Endothelial cell of umbilical vein (primary cell): ENCODE measurements at regions not wholly inside any gene's neighbourhood (a gene's known extent, or its start where the extent isn't known, plus 50 kb on each side); places are given as distances from the start of the nearest gene placed in this dataset.

ENCODE experiments used
- BruUV-seq: library from RNA; stranded (reverse); fragments of 400-500 nt; replicated peaks from 2 replicates; lab custom pipeline; 2021; lab: Mats Ljungman, UMichigan
- CTCF ChIA-PET: fragments of 300-600, 350-600 bp; sonication (Branson Sonifier 250); formaldehyde crosslinking; loops from one replicate; lab custom pipeline; 2021; ENCODE audit warnings: antibody characterized with exemption, inconsistent platforms; lab: Charles Lee
- POLR2A ChIA-PET: fragments of 300-600, 350-600 bp; sonication (Branson Sonifier 250); formaldehyde crosslinking; loops from one replicate; lab custom pipeline; 2021; ENCODE audit warnings: antibody characterized with exemption, inconsistent platforms; lab: Charles Lee
- DNase-seq: peaks from one replicate; pipeline ENCODE4 v3.0.0-alpha.2; 2011; ENCODE audit warnings: low read depth, low spot score
- FAIRE-seq: peaks from 2 replicates; lab custom pipeline; 2011; peaks lifted over from hg19 to GRCh38; lab: Jason Lieb, UNC
- H2AFZ ChIP-seq: 2 replicates; pipeline ENCODE4 v1.6.0; 2012; ENCODE audit warnings: low read depth, low read length, control low read depth, inconsistent platforms
- H3K27ac ChIP-seq: 2 replicates; pipeline ENCODE4 v1.5.1; 2011; ENCODE audit warnings: low read depth, mild to moderate bottlenecking, control low read depth, low read length, moderate library complexity; ENCODE audit not compliant: insufficient read depth
- H3K27me3 ChIP-seq, 2 experiments: 2 replicates each; pipeline versions ENCODE4 v1.6.0 to v1.6.1; 2011; ENCODE audit warnings: low read length in 2 of 2, mixed read lengths in 1 of 2; ENCODE audit not compliant: control insufficient read depth in 2 of 2, insufficient read depth in 2 of 2
- H3K36me3 ChIP-seq, 2 experiments: 2 replicates in 1 of 2; 3 replicates in 1 of 2; pipeline ENCODE4 v1.5.1; 2011; ENCODE audit warnings: low read length in 2 of 2, mild to moderate bottlenecking in 1 of 2, moderate library complexity in 1 of 2; ENCODE audit not compliant: control insufficient read depth in 2 of 2, insufficient read depth in 2 of 2; ENCODE audit errors: extremely low read depth in 1 of 2
- H3K4me1 ChIP-seq: 3 replicates; pipeline ENCODE4 v1.5.1; 2011; ENCODE audit warnings: mild to moderate bottlenecking, low read length; ENCODE audit not compliant: control insufficient read depth, insufficient read depth; ENCODE audit errors: extremely low read depth
- H3K4me2 ChIP-seq: 2 replicates; pipeline ENCODE4 v1.6.1; 2011; ENCODE audit warnings: low read length, control low read depth, mixed read lengths; ENCODE audit not compliant: insufficient read depth
- H3K4me3 ChIP-seq, 3 experiments: fragments of 200-600 bp in 1 of 3; sonication (generic), shearing (Covaris generic) in 1 of 3; replicated peaks in 1 of 3; 2 replicates each; pipeline ENCODE4 v1.5.1; 2011 to 2016; ENCODE audit warnings: control low read depth in 3 of 3, low read length in 3 of 3, mild to moderate bottlenecking in 2 of 3, inconsistent platforms in 1 of 3, low read depth in 1 of 3, moderate library complexity in 1 of 3; ENCODE audit not compliant: insufficient read depth in 1 of 3
- H3K79me2 ChIP-seq: 2 replicates; pipeline ENCODE4 v1.6.0; 2012; ENCODE audit warnings: low read length, inconsistent platforms; ENCODE audit not compliant: control insufficient read depth, insufficient read depth
- H3K9ac ChIP-seq: replicated peaks from 2 replicates; pipeline ENCODE3; 2011; ENCODE audit warnings: low read length, control low read depth; ENCODE audit not compliant: insufficient read depth; ENCODE audit errors: extremely low read depth
- H3K9me1 ChIP-seq: replicated peaks from 3 replicates; pipeline ENCODE4 v1.6.0; 2011; ENCODE audit warnings: mild to moderate bottlenecking, low read length; ENCODE audit not compliant: control insufficient read depth, insufficient read depth; ENCODE audit errors: extremely low read depth
- H3K9me3 ChIP-seq: replicated peaks from 2 replicates; pipeline ENCODE4 v1.5.1; 2012; ENCODE audit warnings: low read length, inconsistent platforms; ENCODE audit not compliant: control insufficient read depth, insufficient read depth
- H4K20me1 ChIP-seq: replicated peaks from 2 replicates; pipeline ENCODE3; 2011; ENCODE audit warnings: mild to moderate bottlenecking, low read length; ENCODE audit not compliant: control insufficient read depth, insufficient read depth; ENCODE audit errors: extremely low read depth
- EZH2 ChIP-seq: IDR thresholded peaks from 2 replicates; pipeline ENCODE4 v1.6.1; 2012; ENCODE audit warnings: borderline replicate concordance, low read depth, mild to moderate bottlenecking, moderate library complexity, low read length, inconsistent platforms; ENCODE audit not compliant: severe bottlenecking
- FOS ChIP-seq: IDR thresholded peaks from 2 replicates; pipeline ENCODE4 v1.6.1; 2011; ENCODE audit warnings: mild to moderate bottlenecking, low read length, moderate library complexity, borderline replicate concordance; ENCODE audit not compliant: insufficient read depth
- GATA2 ChIP-seq: IDR thresholded peaks from 2 replicates; pipeline ENCODE4 v1.7.0; 2011; ENCODE audit warnings: low read depth, mild to moderate bottlenecking, moderate library complexity, mixed read lengths, low read length; ENCODE audit not compliant: insufficient read length, insufficient read depth
- JUN ChIP-seq: IDR thresholded peaks from 2 replicates; pipeline ENCODE4 v1.6.1; 2011; ENCODE audit warnings: borderline replicate concordance, low read depth; ENCODE audit not compliant: insufficient read length, insufficient read depth
- MYC ChIP-seq: IDR thresholded peaks from one replicate; pipeline ENCODE4 v1.6.1; 2011; ENCODE audit warnings: mild to moderate bottlenecking, low read depth, low read length
- POLR2A ChIP-seq: IDR thresholded peaks from 2 replicates; pipeline ENCODE4 v1.6.1; 2012; ENCODE audit warnings: low read depth, mild to moderate bottlenecking, control low read depth, low read length
- POLR2AphosphoS5 ChIP-seq: IDR thresholded peaks from 2 replicates; pipeline ENCODE4 v1.6.1; 2012; ENCODE audit warnings: low read depth, mild to moderate bottlenecking, control low read depth, low read length, moderate library complexity; ENCODE audit not compliant: insufficient read depth
- dilution Hi-C: fragments of 300-500 bp; cut with MboI; formaldehyde crosslinking; loops from one replicate; pipeline ENCODE4 v1.15.0; 2019; ENCODE audit warnings: low sequenced_read_pairs; ENCODE audit not compliant: extremely low pct_ligation_motif_present
- intact Hi-C: fragments of 100-400 bp; cut with micrococcal nuclease; formaldehyde crosslinking; loops from one replicate; pipeline ENCODE4 v1.10.0; 2022
- TF ChIP-seq, protein P1 (sequence below): IDR thresholded peaks from 2 replicates; pipeline ENCODE4 v1.6.1; 2011; ENCODE audit not compliant: insufficient read depth, insufficient read length
- TF ChIP-seq, protein P2 (sequence below), 2 donors: IDR thresholded peaks; 1 replicate in 1 of 2; 2 replicates in 1 of 2; pipeline ENCODE4 v1.5.1; 2011; ENCODE audit warnings: low read length in 2 of 2, mild to moderate bottlenecking in 2 of 2, moderate library complexity in 2 of 2, control low read depth in 1 of 2, inconsistent platforms in 1 of 2, low read depth in 1 of 2; ENCODE audit not compliant: insufficient read depth in 1 of 2; ENCODE audit errors: extremely low read depth in 1 of 2

DNA sequence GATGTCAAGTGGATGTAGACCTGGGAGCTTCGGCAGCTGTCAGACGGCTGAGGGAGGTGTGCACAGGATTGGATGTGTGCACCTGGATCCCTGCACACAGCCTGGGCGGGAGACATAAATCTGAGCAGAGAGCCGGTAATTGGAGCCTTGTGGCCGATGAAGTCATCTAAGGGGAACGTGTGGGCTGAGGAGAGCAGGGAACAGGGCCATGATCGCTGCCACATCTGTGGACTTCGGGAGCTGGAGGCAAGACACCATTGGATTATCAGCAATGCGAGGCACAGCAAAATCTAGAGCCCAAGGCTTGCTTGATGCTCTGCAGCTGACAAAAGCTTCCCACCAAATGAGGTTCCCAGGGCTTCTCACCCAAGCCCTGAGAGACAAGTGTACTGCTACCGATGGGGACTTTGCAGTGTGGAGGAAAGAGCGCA, 147.7 kb downstream of the PTPN20 start:
- Histone ChIP-seq H4K20me1 (no peaks in the 10 kb centered on the region), H3K9me3 (no peaks in the 10 kb centered on the region), H3K9ac (no peak overlapping the region), H3K27ac (no peak overlapping the region), H3K9me1 (no peaks in the 10 kb centered on the region), H3K4me1 (no peaks in the 10 kb centered on the region), H3K4me3 (no peak overlapping the region), H3K4me2 (no peak overlapping the region), H3K36me3 (no peaks in the 10 kb centered on the region), H3K79me2 (no peaks in the 10 kb centered on the region), H2AFZ (no peak overlapping the region), H3K27me3 (no peaks in the 10 kb centered on the region)
- no TSS peak for BruUV-seq
- no peak for TF ChIP-seq POLR2AphosphoS5
- TF ChIP-seq EZH2 = no peak
- no peak for TF ChIP-seq GATA2
- no peak for TF ChIP-seq FOS
- no peak for TF ChIP-seq POLR2A
- TF ChIP-seq MYC = no peak
- TF ChIP-seq, protein P1, sequence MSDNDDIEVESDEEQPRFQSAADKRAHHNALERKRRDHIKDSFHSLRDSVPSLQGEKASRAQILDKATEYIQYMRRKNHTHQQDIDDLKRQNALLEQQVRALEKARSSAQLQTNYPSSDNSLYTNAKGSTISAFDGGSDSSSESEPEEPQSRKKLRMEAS = no peak
- TF ChIP-seq JUN = no peak
- TF ChIP-seq, protein P2, sequence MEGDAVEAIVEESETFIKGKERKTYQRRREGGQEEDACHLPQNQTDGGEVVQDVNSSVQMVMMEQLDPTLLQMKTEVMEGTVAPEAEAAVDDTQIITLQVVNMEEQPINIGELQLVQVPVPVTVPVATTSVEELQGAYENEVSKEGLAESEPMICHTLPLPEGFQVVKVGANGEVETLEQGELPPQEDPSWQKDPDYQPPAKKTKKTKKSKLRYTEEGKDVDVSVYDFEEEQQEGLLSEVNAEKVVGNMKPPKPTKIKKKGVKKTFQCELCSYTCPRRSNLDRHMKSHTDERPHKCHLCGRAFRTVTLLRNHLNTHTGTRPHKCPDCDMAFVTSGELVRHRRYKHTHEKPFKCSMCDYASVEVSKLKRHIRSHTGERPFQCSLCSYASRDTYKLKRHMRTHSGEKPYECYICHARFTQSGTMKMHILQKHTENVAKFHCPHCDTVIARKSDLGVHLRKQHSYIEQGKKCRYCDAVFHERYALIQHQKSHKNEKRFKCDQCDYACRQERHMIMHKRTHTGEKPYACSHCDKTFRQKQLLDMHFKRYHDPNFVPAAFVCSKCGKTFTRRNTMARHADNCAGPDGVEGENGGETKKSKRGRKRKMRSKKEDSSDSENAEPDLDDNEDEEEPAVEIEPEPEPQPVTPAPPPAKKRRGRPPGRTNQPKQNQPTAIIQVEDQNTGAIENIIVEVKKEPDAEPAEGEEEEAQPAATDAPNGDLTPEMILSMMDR (IDR thresholded peaks at IDR 0.05; ENCODE audit: extremely low read depth in 1 of 2, insufficient read depth in 1 of 2, low read depth in 1 of 2, low read length in 2 of 2) = no peak
- DNase-seq = no peak
- intact Hi-C loops = no loop called here
- no peak for FAIRE-seq
- POLR2A ChIA-PET = no interaction called here
- dilution Hi-C loops = no loop called here
- CTCF ChIA-PET = interaction anchor here (2.0 kb wide), 1 partner anchor 253 kb away, joined by 5 read pairs; no protein-coding TSS in a partner anchor
